Activated naive CD4-positive, alpha-beta T cell treated with anti-CD3 and anti-CD28 coated beads for 36 hours (primary cell): ENCODE measurements at regions not wholly inside any gene's neighbourhood (a gene's known extent, or its start where the extent isn't known, plus 50 kb on each side); places are given as distances from the start of the nearest gene placed in this dataset.
"Not testable (repeated sequence)": the region's sequence is repeated elsewhere in the genome, so short reads cannot be mapped to it uniquely, and the experiment has no call there.

Experiments used
- CTCF ChIA-PET: fragments of 350-600 bp; sonication (Branson Sonifier 250); formaldehyde crosslinking; loops from one replicate; lab custom pipeline; 2021; ENCODE audit warnings: antibody characterized with exemption; lab: Charles Lee
- DNase-seq: peaks from one replicate; pipeline ENCODE4 v3.0.0-alpha.2; 2020
- H3K27ac Mint-ChIP-seq: one replicate; pipeline ENCODE4 v1.8.0; 2021; ENCODE audit warnings: mild to moderate bottlenecking, mixed read lengths
- H3K27me3 Mint-ChIP-seq: one replicate; pipeline ENCODE4 v1.8.0; 2021; ENCODE audit warnings: low read depth, mixed read lengths
- H3K36me3 Mint-ChIP-seq: one replicate; pipeline ENCODE4 v1.8.0; 2021; ENCODE audit warnings: low read depth, mixed read lengths
- H3K4me1 Mint-ChIP-seq: one replicate; pipeline ENCODE4 v1.8.0; 2021; ENCODE audit warnings: low read depth, mixed read lengths
- H3K4me3 Mint-ChIP-seq: one replicate; pipeline ENCODE4 v1.8.0; 2021; ENCODE audit warnings: mild to moderate bottlenecking, moderate library complexity, mixed read lengths
- H3K9me3 Mint-ChIP-seq: one replicate; pipeline ENCODE4 v1.8.0; 2021; ENCODE audit warnings: mixed read lengths
- intact Hi-C: fragments of 100-400 bp; cut with micrococcal nuclease; formaldehyde crosslinking; loops from one replicate; pipeline ENCODE4 v1.15.1; 2023

DNA sequence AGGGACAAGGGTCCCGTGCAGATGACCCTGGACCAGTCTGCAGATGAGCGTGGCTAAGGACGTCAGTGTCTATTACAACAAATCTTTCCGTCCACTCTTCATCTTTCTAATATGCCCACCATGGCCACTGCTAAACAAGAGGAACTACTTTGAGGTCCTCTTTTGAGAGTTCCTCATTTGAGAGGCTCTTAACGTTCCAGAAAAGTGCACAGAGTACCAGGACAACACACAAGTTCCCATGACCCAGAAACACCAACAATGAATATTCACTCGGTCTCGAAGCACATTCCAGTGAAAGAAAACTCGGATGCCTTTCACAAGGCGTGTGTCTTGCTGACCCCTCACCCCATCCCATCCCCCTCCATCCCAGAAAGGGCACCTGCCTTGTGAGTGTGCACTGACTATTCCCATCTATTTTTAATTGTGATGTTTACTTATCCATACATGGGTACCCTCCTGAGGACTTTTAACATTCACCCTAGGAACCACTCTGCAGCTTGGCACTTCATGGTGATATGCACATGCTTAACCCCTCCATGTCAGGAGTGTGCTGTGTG is 157.0 kb downstream of the SHANK2 start:
- CTCF ChIA-PET: no interaction called here
- Mint-ChIP-seq H3K36me3 (no peaks in the 10 kb centered on the region), H3K4me1 (no peaks in the 10 kb centered on the region), H3K27me3 (peaks cover 5% of the 10 kb centered on the region), H3K4me3 (no peak overlapping the region), H3K27ac (no peak overlapping the region), H3K9me3 (no peaks in the 10 kb centered on the region)
- intact Hi-C loops: no loop called here
- no peak for DNase-seq

GRCh38 chr11:71094296-71095077 is 157.9 kb downstream of the SHANK2 start:
- Mint-ChIP-seq H3K4me3 (no peak overlapping the region), H3K36me3 (no peaks in the 10 kb centered on the region), H3K27ac (no peak overlapping the region), H3K27me3 (peaks cover 7% of the 10 kb centered on the region), H3K9me3 (no peaks in the 10 kb centered on the region), H3K4me1 (no peaks in the 10 kb centered on the region)
- intact Hi-C loops: no loop called here
- CTCF ChIA-PET: no interaction called here
- DNase-seq: no peak

- DNase-seq: no peak
- Mint-ChIP-seq H3K27me3 (peaks cover 8% of the 10 kb centered on the region), H3K4me3 (no peak overlapping the region), H3K4me1 (no peaks in the 10 kb centered on the region), H3K36me3 (no peaks in the 10 kb centered on the region), H3K9me3 (no peaks in the 10 kb centered on the region), H3K27ac (no peak overlapping the region)
- CTCF ChIA-PET: no interaction called here
- intact Hi-C loops: no loop called here
Measured at GRCh38 chr11:71093783-71094182, 158.6 kb downstream of the SHANK2 start.

GRCh38 chr11:71091506-71092265 is 160.7 kb downstream of the SHANK2 start:
- intact Hi-C loops: no loop called here
- no peak overlapping the region for H3K27ac Mint-ChIP-seq

DNA sequence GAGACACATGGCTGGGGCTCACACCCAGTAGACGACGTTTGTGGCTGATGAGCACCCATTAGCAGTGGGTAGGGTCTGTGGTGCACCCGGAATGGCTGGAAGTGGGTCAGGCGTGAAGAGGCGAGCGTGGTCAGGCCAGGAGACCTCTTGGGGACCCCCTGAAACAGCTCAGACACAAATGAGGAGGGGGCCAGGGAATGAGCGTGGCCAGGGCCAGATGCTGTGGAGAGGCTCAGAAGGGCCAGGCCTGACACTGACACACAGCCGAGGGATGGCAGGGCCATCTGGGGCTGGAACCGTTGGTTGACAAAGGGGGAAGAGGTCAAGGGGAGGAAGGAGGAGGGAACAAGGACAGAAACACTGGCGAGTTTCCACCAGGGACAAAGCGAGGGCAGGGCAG is 162.8 kb downstream of the SHANK2 start:
- no peak for DNase-seq
- intact Hi-C loops: loop anchor here (5.0 kb wide), 1 partner anchor 333 kb away; no protein-coding TSS in a partner anchor
- no peaks in the 10 kb centered on the region for H3K4me1 Mint-ChIP-seq
- H3K27ac Mint-ChIP-seq: no peak overlapping the region
- H3K27me3 Mint-ChIP-seq: peaks cover 4% of the 10 kb centered on the region
- no peak overlapping the region for H3K4me3 Mint-ChIP-seq
- H3K36me3 Mint-ChIP-seq: no peaks in the 10 kb centered on the region
- CTCF ChIA-PET: interaction anchor here (0.6 kb wide), 1 partner anchor 31 kb away, joined by 5 read pairs; no protein-coding TSS in a partner anchor
- no peaks in the 10 kb centered on the region for H3K9me3 Mint-ChIP-seq

More at GRCh38 chr11:71091506-71092265, 160.7 kb downstream of the SHANK2 start:
- H3K4me1 Mint-ChIP-seq: no peaks in the 10 kb centered on the region
- H3K9me3 Mint-ChIP-seq: no peaks in the 10 kb centered on the region
- peaks cover 8% of the 10 kb centered on the region for H3K27me3 Mint-ChIP-seq
- H3K4me3 Mint-ChIP-seq: no peak overlapping the region
- CTCF ChIA-PET: no interaction called here
- no peak for DNase-seq
- no peaks in the 10 kb centered on the region for H3K36me3 Mint-ChIP-seq

DNA sequence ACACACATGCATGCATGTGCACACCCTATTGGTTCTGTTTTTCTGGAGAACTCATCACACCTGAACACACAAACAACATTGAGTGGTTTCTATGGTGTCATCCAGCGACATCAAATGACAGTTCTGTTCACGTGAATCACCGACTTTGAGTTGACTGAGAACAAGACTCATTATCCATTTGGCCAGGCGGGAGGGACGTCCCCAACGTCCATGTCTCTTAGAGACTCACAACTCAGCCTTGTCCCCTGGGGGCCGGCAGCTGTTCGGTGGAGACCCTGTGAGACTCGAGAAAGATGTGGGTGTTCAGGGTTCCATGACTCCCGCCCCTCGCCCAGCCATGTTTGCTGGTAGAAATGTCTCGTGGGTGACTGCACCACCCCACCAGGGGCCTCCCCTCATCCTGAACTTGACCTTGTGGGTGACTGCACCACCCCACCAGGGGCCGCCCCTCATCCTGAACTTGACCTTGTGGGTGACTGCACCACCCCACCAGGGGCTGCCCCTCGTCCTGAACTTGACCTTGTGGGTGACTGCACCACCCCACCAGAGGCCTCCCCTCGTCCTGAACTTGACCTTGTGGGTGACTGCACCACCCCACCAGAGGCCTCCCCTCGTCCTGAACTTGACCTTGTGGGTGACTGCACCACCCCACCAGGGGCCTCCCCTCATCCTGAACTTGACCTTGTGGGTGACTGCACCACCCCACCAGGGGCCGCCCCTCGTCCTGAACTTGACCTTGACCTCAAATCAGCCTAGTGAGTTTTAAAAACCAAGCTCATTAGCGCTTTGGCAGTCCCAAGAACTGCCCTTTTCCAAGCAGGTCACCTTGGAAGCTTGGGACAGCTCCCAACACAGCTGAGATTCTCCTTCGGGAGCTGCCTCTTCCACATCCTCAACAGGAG is 163.8 kb downstream of the SHANK2 start:
- H3K4me3 Mint-ChIP-seq, H3K4me1 Mint-ChIP-seq, H3K27ac Mint-ChIP-seq, DNase-seq, H3K9me3 Mint-ChIP-seq, H3K27me3 Mint-ChIP-seq, H3K36me3 Mint-ChIP-seq: not testable (repeated sequence)
- intact Hi-C loops: loop anchor here (5.0 kb wide), 1 partner anchor 334 kb away; no protein-coding TSS in a partner anchor
- CTCF ChIA-PET: interaction anchor here (0.6 kb wide), 1 partner anchor 30 kb away, joined by 5 read pairs; no protein-coding TSS in a partner anchor

- CTCF ChIA-PET: interaction anchor here (0.6 kb wide), 1 partner anchor 833 kb away, joined by 3 read pairs; no protein-coding TSS in a partner anchor
- H3K27me3 Mint-ChIP-seq: peaks cover 4% of the 10 kb centered on the region
- H3K36me3 Mint-ChIP-seq: no peaks in the 10 kb centered on the region
- no peaks in the 10 kb centered on the region for H3K9me3 Mint-ChIP-seq
- H3K4me3 Mint-ChIP-seq: no peak overlapping the region
- intact Hi-C loops: loop anchor here (5.0 kb wide), 1 partner anchor 336 kb away; no protein-coding TSS in a partner anchor
- no peaks in the 10 kb centered on the region for H3K4me1 Mint-ChIP-seq
- no peak overlapping the region for H3K27ac Mint-ChIP-seq
- DNase-seq: peak; percentile 27
Measured at GRCh38 chr11:71086687-71087258, 165.6 kb downstream of the SHANK2 start.

GRCh38 chr11:71084306-71085012 is 167.9 kb downstream of the SHANK2 start:
- H3K4me3 Mint-ChIP-seq: no peak overlapping the region
- intact Hi-C loops: loop anchor here (5.0 kb wide), 2 partner anchors 338 to 617 kb away; no protein-coding TSS in a partner anchor
- peaks cover 9% of the 10 kb centered on the region for H3K27me3 Mint-ChIP-seq
- no peaks in the 10 kb centered on the region for H3K4me1 Mint-ChIP-seq
- H3K36me3 Mint-ChIP-seq: no peaks in the 10 kb centered on the region
- DNase-seq: no peak
- no peaks in the 10 kb centered on the region for H3K9me3 Mint-ChIP-seq
- no peak overlapping the region for H3K27ac Mint-ChIP-seq
- CTCF ChIA-PET: no interaction called here

- peaks cover 11% of the 10 kb centered on the region for H3K27me3 Mint-ChIP-seq
- H3K4me3 Mint-ChIP-seq: no peak overlapping the region
- intact Hi-C loops: loop anchor here (5.0 kb wide), 1 partner anchor 616 kb away; no protein-coding TSS in a partner anchor
- no peak overlapping the region for H3K27ac Mint-ChIP-seq
- no peaks in the 10 kb centered on the region for H3K36me3 Mint-ChIP-seq
- CTCF ChIA-PET: no interaction called here
- no peak for DNase-seq
- H3K9me3 Mint-ChIP-seq: no peaks in the 10 kb centered on the region
- H3K4me1 Mint-ChIP-seq: no peaks in the 10 kb centered on the region
Measured at GRCh38 chr11:71083105-71083504, 169.3 kb downstream of the SHANK2 start.

DNA sequence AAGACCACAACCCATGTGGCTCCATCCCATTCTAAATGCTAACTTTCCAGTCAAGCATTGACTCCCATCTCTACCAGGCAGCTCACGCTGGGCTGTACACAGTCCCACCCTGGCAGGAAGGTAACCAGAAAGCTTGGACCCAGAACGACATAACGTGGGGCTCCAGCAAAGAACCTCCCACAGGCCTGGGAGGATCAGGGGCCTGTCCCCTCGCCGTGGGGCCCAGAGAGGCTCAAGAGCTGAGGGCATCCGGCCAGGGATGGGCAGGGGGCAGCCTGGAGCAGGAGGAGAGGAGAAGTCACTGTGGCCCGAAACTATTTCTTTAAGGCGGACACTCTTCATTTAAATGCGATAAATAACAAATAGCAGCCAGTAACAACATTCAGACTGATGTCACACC is 169.9 kb downstream of the SHANK2 start:
- no peak overlapping the region for H3K4me3 Mint-ChIP-seq
- H3K9me3 Mint-ChIP-seq: no peaks in the 10 kb centered on the region
- H3K4me1 Mint-ChIP-seq: no peaks in the 10 kb centered on the region
- DNase-seq: no peak
- H3K27ac Mint-ChIP-seq: no peak overlapping the region
- no peaks in the 10 kb centered on the region for H3K36me3 Mint-ChIP-seq
- intact Hi-C loops: loop anchor here (5.0 kb wide), 1 partner anchor 615 kb away; no protein-coding TSS in a partner anchor
- H3K27me3 Mint-ChIP-seq: peaks cover 11% of the 10 kb centered on the region
- CTCF ChIA-PET: no interaction called here
